ENCODE measurements at regions not wholly inside any gene's neighbourhood (a gene's known extent, or its start where the extent isn't known, plus 50 kb on each side); places are given as distances from the start of the nearest gene placed in this dataset.

- Mint-ChIP-seq H3K4me1 (ENCODE audit: low read depth) (no peaks in the 10 kb centered on the region), H3K27me3 (no peaks in the 10 kb centered on the region), H3K9me3 (no peaks in the 10 kb centered on the region), H3K36me3 (ENCODE audit: low read depth) (no peaks in the 10 kb centered on the region), H3K27ac (no peak overlapping the region), H3K4me3 (no peak overlapping the region)
- no peak for DNase-seq
Observed at GRCh38 chr13:106736941-106737340, 169.0 kb upstream of the ARGLU1 start.

GRCh38 chr13:106734198-106734597 is 166.3 kb upstream of the ARGLU1 start:
- no peaks in the 10 kb centered on the region for H3K27me3 Mint-ChIP-seq
- no peak overlapping the region for H3K4me3 Mint-ChIP-seq
- H3K36me3 Mint-ChIP-seq (ENCODE audit: low read depth) = no peaks in the 10 kb centered on the region

GRCh38 chr13:106723036-106723435 is 155.1 kb upstream of the ARGLU1 start:
- Mint-ChIP-seq H3K27ac (no peak overlapping the region), H3K4me3 (no peak overlapping the region), H3K27me3 (no peaks in the 10 kb centered on the region), H3K9me3 (peaks cover 12% of the 10 kb centered on the region), H3K4me1 (ENCODE audit: low read depth) (no peaks in the 10 kb centered on the region), H3K36me3 (ENCODE audit: low read depth) (no peaks in the 10 kb centered on the region)
- DNase-seq = no peak

More at GRCh38 chr13:106734198-106734597, 166.3 kb upstream of the ARGLU1 start:
- Mint-ChIP-seq H3K4me1 (ENCODE audit: low read depth) (no peaks in the 10 kb centered on the region), H3K27ac (no peak overlapping the region), H3K9me3 (no peaks in the 10 kb centered on the region)
- DNase-seq = no peak

DNA sequence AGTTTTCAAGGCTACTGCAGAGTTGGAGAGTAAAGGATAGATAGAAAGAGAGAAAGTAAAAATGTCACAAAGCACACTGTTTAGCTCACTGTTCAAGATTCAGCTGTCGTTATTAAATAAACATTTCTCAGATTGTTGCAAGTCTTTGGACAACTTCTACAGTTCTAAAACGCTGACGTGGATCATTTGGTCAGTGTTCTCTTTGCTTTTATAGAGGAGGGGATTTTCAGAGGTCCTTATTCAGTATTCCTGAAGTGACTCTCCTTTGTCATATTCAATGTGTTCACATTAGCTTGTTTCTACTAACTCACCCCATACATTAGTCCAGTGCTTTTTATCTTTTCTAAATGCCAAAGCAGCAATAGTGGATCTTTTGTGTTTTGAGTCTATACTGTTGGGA is 154.7 kb upstream of the ARGLU1 start:
- Mint-ChIP-seq H3K4me3 (no peak overlapping the region), H3K27me3 (no peaks in the 10 kb centered on the region), H3K4me1 (ENCODE audit: low read depth) (no peaks in the 10 kb centered on the region), H3K27ac (no peak overlapping the region), H3K36me3 (ENCODE audit: low read depth) (no peaks in the 10 kb centered on the region), H3K9me3 (peaks cover 15% of the 10 kb centered on the region)
- DNase-seq = no peak

DNA sequence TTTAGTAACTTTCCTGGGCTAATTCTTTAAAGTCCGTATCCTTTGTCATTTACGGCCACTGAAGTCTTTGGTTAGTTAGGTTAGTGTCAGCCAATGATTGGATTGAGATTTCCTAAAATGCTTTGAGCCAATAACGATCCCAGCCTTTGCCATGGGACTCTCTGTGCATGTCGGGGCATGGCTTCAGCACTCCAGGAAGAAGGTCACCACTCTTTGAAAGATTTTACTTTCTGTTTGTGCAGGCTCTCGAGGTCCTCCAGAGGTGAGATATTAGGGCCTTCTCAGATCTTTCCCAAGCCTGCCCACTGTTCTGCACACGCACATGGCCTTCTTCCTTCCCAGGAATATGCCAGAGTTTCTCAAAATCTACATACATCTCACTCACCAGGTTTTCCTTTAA is 153.7 kb upstream of the ARGLU1 start:
- Mint-ChIP-seq H3K36me3 (ENCODE audit: low read depth) (no peaks in the 10 kb centered on the region), H3K27me3 (no peaks in the 10 kb centered on the region), H3K4me3 (no peak overlapping the region), H3K4me1 (ENCODE audit: low read depth) (no peaks in the 10 kb centered on the region), H3K9me3 (peaks cover 18% of the 10 kb centered on the region), H3K27ac (no peak overlapping the region)
- no peak for DNase-seq

DNA sequence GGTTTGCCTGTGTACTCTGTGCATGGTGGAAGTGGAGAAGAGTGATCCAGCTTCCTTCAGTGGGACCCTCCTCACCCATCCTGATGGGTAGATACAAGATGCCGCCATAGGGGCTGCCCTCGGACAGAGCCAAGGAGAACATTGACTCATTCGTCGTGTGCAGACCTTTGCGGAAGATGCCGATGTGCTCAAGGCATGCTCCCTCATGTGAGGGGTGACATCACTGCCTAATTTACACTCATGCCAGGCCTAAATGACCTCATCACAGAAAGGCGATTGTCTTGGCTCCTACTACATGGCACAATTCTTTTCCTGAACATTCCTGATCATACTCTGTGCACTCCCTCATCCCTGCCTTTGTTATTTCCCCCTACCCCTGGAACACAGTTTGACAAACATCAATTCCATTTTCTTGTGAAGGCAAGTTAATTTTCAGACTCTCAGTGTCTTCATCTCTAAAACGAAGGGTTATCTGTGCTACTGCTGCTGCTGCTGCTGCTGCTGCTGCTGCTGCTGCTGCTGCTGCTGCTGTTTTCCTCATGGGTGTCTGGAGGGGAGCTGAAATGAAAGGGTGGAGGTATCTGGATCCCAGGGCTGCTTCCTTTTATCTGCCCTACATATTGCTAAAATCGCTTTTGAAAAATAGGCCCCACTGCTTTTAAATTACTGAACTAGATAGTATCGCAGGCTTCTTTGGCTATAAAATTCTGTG is 146.5 kb upstream of the ARGLU1 start:
- Mint-ChIP-seq H3K27me3 (no peaks in the 10 kb centered on the region), H3K4me3 (no peak overlapping the region), H3K4me1 (ENCODE audit: low read depth) (no peaks in the 10 kb centered on the region), H3K36me3 (ENCODE audit: low read depth) (no peaks in the 10 kb centered on the region), H3K9me3 (peaks cover 14% of the 10 kb centered on the region), H3K27ac (no peak overlapping the region)
- DNase-seq = no peak

DNA sequence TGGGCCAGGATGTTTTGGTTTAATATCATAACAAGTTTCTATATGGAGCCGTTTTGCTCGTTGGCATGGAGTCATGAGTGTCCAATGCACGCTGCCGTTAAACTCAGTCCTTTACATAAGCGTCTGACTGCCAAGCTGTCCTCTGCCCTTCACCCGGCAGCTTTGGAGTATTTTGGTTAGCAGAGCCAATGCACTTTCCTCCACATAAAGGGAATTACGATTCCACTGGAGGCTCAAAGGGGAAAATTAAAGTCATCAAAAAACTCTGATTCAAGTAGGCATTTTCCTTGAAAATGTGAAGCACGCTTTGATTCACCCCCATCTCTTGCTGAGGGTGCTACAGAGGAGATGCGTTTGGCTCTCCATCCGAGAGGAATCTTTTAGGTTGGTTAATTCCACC is 144.4 kb upstream of the ARGLU1 start:
- no peak overlapping the region for H3K27ac Mint-ChIP-seq
- H3K4me3 Mint-ChIP-seq = no peak overlapping the region
- H3K9me3 Mint-ChIP-seq = peaks cover 2% of the 10 kb centered on the region
- no peaks in the 10 kb centered on the region for H3K36me3 Mint-ChIP-seq (ENCODE audit: low read depth)
- no peak for DNase-seq
- no peaks in the 10 kb centered on the region for H3K4me1 Mint-ChIP-seq (ENCODE audit: low read depth)
- H3K27me3 Mint-ChIP-seq = no peaks in the 10 kb centered on the region

DNA sequence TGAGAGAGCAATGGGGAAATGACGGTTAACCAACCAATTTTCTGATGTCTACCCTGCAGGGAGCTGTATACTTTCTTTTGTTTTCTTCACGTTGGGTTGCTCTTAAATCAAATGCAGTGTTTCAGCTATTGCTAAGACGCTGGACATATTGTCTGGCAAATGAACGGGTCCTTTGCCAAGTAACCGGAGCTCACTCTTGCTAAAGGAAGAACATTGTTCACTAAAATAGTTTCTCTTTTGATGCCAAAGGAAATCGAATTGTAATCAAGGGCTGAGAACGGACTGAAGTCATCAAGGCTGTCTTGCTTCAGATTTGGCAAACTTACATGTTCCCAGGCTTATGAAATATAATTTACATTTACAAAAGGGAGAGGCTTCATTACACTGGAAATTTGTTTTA is 142.3 kb upstream of the ARGLU1 start:
- Mint-ChIP-seq H3K4me1 (ENCODE audit: low read depth) (no peaks in the 10 kb centered on the region), H3K9me3 (no peaks in the 10 kb centered on the region), H3K27ac (no peak overlapping the region), H3K27me3 (peaks cover 5% of the 10 kb centered on the region), H3K4me3 (no peak overlapping the region), H3K36me3 (ENCODE audit: low read depth) (no peaks in the 10 kb centered on the region)
- no peak for DNase-seq

DNA sequence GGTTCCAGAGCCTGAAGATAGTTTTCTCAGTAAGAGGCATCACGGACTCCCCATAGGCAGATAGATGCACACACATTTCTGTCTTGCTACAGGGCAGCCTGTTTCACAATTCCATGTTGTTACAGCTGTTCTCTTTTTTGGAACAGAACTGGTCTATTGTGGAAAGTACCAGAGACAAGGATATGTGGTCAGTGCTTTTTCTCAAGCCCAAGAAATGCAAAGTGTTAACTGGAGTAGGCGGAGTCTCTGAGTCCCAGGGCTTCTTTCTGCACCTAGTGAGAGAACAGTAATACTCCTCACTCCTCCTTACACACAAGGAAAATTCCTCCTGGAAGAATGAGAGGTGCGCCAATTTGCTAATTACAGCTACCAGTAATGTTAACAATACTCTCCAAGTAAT is 141.6 kb upstream of the ARGLU1 start:
- DNase-seq = no peak
- Mint-ChIP-seq H3K36me3 (ENCODE audit: low read depth) (no peaks in the 10 kb centered on the region), H3K27ac (no peak overlapping the region), H3K4me1 (ENCODE audit: low read depth) (no peaks in the 10 kb centered on the region), H3K9me3 (no peaks in the 10 kb centered on the region), H3K27me3 (peaks cover 5% of the 10 kb centered on the region), H3K4me3 (no peak overlapping the region)

GRCh38 chr13:106702505-106702904 is 134.6 kb upstream of the ARGLU1 start:
- Mint-ChIP-seq H3K4me1 (ENCODE audit: low read depth) (no peaks in the 10 kb centered on the region), H3K36me3 (ENCODE audit: low read depth) (no peaks in the 10 kb centered on the region), H3K9me3 (no peaks in the 10 kb centered on the region), H3K27me3 (peaks cover 5% of the 10 kb centered on the region), H3K4me3 (no peak overlapping the region), H3K27ac (no peak overlapping the region)
- DNase-seq = no peak

- Mint-ChIP-seq H3K27ac (no peak overlapping the region), H3K36me3 (ENCODE audit: low read depth) (no peaks in the 10 kb centered on the region), H3K9me3 (no peaks in the 10 kb centered on the region), H3K27me3 (peaks cover 5% of the 10 kb centered on the region), H3K4me3 (no peak overlapping the region), H3K4me1 (ENCODE audit: low read depth) (no peaks in the 10 kb centered on the region)
- DNase-seq = no peak
Observed at GRCh38 chr13:106701771-106702341, 133.9 kb upstream of the ARGLU1 start.

- Mint-ChIP-seq H3K9me3 (no peaks in the 10 kb centered on the region), H3K27ac (no peak overlapping the region), H3K36me3 (ENCODE audit: low read depth) (no peaks in the 10 kb centered on the region), H3K27me3 (no peaks in the 10 kb centered on the region), H3K4me3 (no peak overlapping the region), H3K4me1 (ENCODE audit: low read depth) (no peaks in the 10 kb centered on the region)
- no peak for DNase-seq
Observed at GRCh38 chr13:106700439-106700838, 132.5 kb upstream of the ARGLU1 start.

- Mint-ChIP-seq H3K36me3 (ENCODE audit: low read depth) (no peaks in the 10 kb centered on the region), H3K4me1 (ENCODE audit: low read depth) (no peaks in the 10 kb centered on the region), H3K27ac (no peak overlapping the region), H3K9me3 (no peaks in the 10 kb centered on the region), H3K27me3 (no peaks in the 10 kb centered on the region), H3K4me3 (no peak overlapping the region)
- no peak for DNase-seq
Observed at GRCh38 chr13:106700007-106700406, 132.1 kb upstream of the ARGLU1 start.

DNA sequence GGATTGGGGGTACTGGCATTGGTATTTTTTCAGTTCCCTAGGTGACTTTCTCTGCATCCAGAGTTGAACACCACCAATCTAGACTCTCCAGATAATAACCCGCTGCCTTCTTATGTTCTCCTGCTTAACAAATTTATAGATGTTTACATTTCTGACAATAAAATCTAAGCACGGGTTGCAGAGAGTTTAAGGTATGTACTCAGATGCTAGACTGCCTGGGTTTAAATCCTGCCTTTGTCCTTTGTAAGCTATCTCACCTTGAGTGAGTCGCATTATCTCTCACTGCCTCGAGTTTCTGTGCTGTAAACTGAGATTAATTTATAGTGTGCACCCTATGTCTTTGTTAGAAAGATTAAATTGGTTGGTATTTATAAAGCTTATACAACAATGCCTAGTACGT is 131.4 kb upstream of the ARGLU1 start:
- no peak overlapping the region for H3K27ac Mint-ChIP-seq
- H3K36me3 Mint-ChIP-seq (ENCODE audit: low read depth) = no peaks in the 10 kb centered on the region
- H3K9me3 Mint-ChIP-seq = no peaks in the 10 kb centered on the region
- no peaks in the 10 kb centered on the region for H3K27me3 Mint-ChIP-seq
- DNase-seq = no peak
- no peaks in the 10 kb centered on the region for H3K4me1 Mint-ChIP-seq (ENCODE audit: low read depth)
- H3K4me3 Mint-ChIP-seq = no peak overlapping the region

GRCh38 chr13:106696719-106697118 is 128.8 kb upstream of the ARGLU1 start:
- H3K9me3 Mint-ChIP-seq = no peaks in the 10 kb centered on the region
- H3K27ac Mint-ChIP-seq = no peak overlapping the region
- H3K27me3 Mint-ChIP-seq = no peaks in the 10 kb centered on the region
- no peak for DNase-seq
- no peak overlapping the region for H3K4me3 Mint-ChIP-seq
- no peaks in the 10 kb centered on the region for H3K36me3 Mint-ChIP-seq (ENCODE audit: low read depth)
- H3K4me1 Mint-ChIP-seq (ENCODE audit: low read depth) = no peaks in the 10 kb centered on the region

GRCh38 chr13:106696140-106696539 is 128.2 kb upstream of the ARGLU1 start:
- no peaks in the 10 kb centered on the region for H3K4me1 Mint-ChIP-seq (ENCODE audit: low read depth)
- H3K27me3 Mint-ChIP-seq = no peaks in the 10 kb centered on the region
- H3K4me3 Mint-ChIP-seq = no peak overlapping the region
- no peaks in the 10 kb centered on the region for H3K36me3 Mint-ChIP-seq (ENCODE audit: low read depth)
- no peak for DNase-seq
- H3K9me3 Mint-ChIP-seq = no peaks in the 10 kb centered on the region
- no peak overlapping the region for H3K27ac Mint-ChIP-seq

Measured in activated T-cell treated with anti-CD3 and anti-CD28 coated beads, Interleukin-2, amount 50 U/mL, for 24 hours (primary cell).